Subcutaneous abdominal adipose tissue (tissue), 5 donors: ENCODE measurements at regions not wholly inside any gene's neighbourhood (a gene's known extent, or its start where the extent isn't known, plus 50 kb on each side); places are given as distances from the start of the nearest gene placed in this dataset.

Source experiments
- H3K27ac ChIP-seq: one replicate; pipeline ENCODE4 v1.7.0; 2013; ENCODE audit warnings: low read depth, mild to moderate bottlenecking, inconsistent platforms, low read length, moderate library complexity
- H3K27me3 ChIP-seq, 5 donors: one replicate each; pipeline ENCODE4 v1.7.0; 2013; ENCODE audit warnings: low read length in 5 of 5, inconsistent platforms in 1 of 5; ENCODE audit not compliant: control insufficient read depth in 5 of 5, insufficient read depth in 4 of 5
- H3K36me3 ChIP-seq, 5 donors: one replicate each; pipeline ENCODE4 v1.7.0; 2013; ENCODE audit warnings: low read length in 5 of 5; ENCODE audit not compliant: control insufficient read depth in 5 of 5, insufficient read depth in 5 of 5
- H3K4me1 ChIP-seq, 5 donors: one replicate each; pipeline ENCODE4 v1.7.0; 2013; ENCODE audit warnings: low read length in 5 of 5, mild to moderate bottlenecking in 3 of 5, moderate library complexity in 1 of 5; ENCODE audit not compliant: control insufficient read depth in 5 of 5, insufficient read depth in 5 of 5
- H3K4me3 ChIP-seq, 5 donors: one replicate each; pipeline ENCODE4 v1.7.0; 2013; ENCODE audit warnings: low read length in 5 of 5, low read depth in 1 of 5
- H3K9ac ChIP-seq, 5 donors: one replicate each; pipeline ENCODE4 v1.7.0; 2013; ENCODE audit warnings: low read length in 5 of 5, mild to moderate bottlenecking in 4 of 5, moderate library complexity in 3 of 5
- H3K9me3 ChIP-seq, 5 donors: one replicate each; pipeline ENCODE4 v1.7.0; 2013; ENCODE audit warnings: low read length in 5 of 5; ENCODE audit not compliant: control insufficient read depth in 5 of 5
- donor health status: healthy.
- donor health status: healthy.
- donor health status: healthy.
- donor health status: healthy.
- donor health status: healthy.

DNA sequence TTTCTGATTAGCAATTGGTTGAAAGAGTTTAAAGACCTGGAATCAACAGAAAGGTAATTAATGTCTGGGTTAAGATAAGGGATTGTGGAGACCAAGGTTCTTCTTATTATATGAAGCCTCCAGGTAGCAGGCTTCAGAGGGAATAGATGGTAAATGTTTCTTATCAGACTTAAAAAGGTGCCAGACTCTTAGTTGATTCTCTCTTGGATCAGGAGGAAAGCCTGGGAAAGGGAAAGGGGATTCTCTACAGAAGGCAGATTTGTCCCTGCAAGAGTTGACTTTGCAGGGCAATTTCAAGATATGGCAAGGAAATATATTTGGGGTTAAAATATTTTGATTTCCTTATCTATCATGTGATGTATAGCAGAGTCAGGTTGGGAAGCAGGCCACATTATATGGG, 153.1 kb upstream of the ARL4C start:
- H3K27me3 ChIP-seq, result peaks cover 0 to 3% (median 0%) of the 10 kb centered on the region in 5 donors
- no peaks in the 10 kb centered on the region for H3K36me3 ChIP-seq
- no peaks in the 10 kb centered on the region for H3K4me1 ChIP-seq
- peaks cover 0 to 3% (median 0%) of the 10 kb centered on the region in 5 donors for H3K9me3 ChIP-seq
- no peak overlapping the region for H3K27ac ChIP-seq
- H3K4me3 ChIP-seq, result no peak overlapping the region
- no peak overlapping the region for H3K9ac ChIP-seq

DNA sequence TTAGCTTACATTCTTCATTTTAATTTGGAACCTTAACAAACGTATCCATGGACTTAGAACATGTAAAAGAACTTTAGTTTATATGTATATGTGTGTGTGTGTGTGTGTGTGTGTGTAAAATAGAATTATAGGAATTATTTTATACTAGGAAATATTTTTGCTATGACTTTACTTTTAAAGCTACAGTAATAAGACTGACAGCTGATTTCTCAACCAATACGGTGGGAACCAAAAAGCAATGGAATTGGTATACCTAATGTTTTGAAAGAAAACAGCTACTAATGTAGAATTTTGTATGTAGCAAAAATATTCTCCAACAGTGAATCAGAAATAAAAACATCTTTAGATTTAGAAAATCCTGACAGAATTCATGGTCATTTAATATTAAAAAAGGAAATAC, 146.5 kb upstream of the ARL4C start:
- H3K27me3 ChIP-seq, result no peaks in the 10 kb centered on the region
- no peak overlapping the region for H3K9ac ChIP-seq
- H3K4me1 ChIP-seq, result no peaks in the 10 kb centered on the region
- peaks cover 2 to 20% (median 10%) of the 10 kb centered on the region in 5 donors for H3K9me3 ChIP-seq
- H3K4me3 ChIP-seq, result no peak overlapping the region
- no peaks in the 10 kb centered on the region for H3K36me3 ChIP-seq
- no peak overlapping the region for H3K27ac ChIP-seq

DNA sequence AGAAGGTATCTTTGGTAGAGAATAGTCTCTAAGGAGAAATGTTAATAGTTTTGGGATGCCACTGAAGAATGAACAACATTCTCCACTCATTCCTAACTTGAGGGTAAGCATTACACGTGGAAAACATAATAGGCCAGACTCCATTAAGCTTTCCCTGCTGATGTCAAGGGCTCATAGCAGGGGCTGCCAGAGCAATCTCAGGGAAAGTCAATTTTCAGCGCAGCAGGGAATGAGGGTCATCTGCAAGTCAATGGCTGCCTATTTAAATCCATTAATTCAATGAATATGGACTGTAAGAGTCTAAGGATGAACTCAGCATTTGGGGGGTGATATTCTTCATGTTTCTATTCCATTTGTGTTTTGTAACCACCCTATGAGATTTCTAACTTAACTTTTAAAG, 144.2 kb upstream of the ARL4C start:
- H3K9ac ChIP-seq, result no peak overlapping the region
- H3K4me1 ChIP-seq, result no peaks in the 10 kb centered on the region
- peaks cover 2 to 20% (median 10%) of the 10 kb centered on the region in 5 donors for H3K9me3 ChIP-seq

DNA sequence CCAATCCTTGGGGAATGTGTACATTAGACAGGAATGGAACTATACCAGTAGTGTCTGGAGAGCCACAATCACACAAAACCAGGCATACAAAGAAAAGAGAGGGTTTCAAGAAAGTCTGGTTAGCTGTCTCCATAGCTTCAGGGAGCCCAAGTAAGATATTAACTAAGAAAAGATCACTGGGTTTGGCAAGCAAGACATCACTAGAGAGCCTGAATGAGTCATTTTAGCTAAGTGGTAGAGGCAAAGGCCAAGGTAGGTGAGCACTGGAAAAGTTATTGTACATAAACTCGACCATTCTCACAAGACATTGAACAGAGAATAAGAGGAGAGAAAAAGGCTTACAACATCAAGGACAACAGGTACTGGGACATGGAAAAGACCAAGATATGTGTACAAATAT, 143.8 kb upstream of the ARL4C start:
- H3K4me3 ChIP-seq, result no peak overlapping the region
- no peaks in the 10 kb centered on the region for H3K36me3 ChIP-seq
- no peak overlapping the region for H3K27ac ChIP-seq
- H3K9me3 ChIP-seq, result peaks cover 2 to 20% (median 10%) of the 10 kb centered on the region in 5 donors
- no peaks in the 10 kb centered on the region for H3K27me3 ChIP-seq
- H3K4me1 ChIP-seq, result no peaks in the 10 kb centered on the region
- H3K9ac ChIP-seq, result no peak overlapping the region

More for the DNA sequence above, 144.2 kb upstream of the ARL4C start:
- Histone ChIP-seq H3K27me3 (no peaks in the 10 kb centered on the region), H3K4me3 (no peak overlapping the region), H3K36me3 (no peaks in the 10 kb centered on the region), H3K27ac (no peak overlapping the region)

DNA sequence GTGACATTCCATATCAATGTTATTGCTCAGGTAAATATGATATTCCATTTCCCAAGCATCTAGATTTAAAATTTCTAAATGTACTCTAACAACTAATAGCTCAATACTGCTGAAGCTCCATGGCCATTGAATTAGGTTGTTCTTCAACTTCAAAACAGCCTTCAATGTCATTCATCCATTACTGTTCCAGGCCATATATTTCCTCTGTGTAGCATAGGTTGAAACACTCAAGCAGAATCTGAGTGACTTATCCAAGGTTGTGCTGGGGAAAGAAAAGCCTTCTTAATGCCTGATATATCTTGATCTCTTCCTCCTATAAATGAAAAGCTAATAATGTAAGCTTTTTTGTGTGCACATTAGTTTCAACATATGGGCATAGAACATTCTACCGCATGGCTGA, 142.1 kb upstream of the ARL4C start:
- H3K27ac ChIP-seq, result no peak overlapping the region
- no peaks in the 10 kb centered on the region for H3K4me1 ChIP-seq
- H3K27me3 ChIP-seq, result no peaks in the 10 kb centered on the region
- no peaks in the 10 kb centered on the region for H3K36me3 ChIP-seq
- no peak overlapping the region for H3K9ac ChIP-seq
- no peak overlapping the region for H3K4me3 ChIP-seq
- H3K9me3 ChIP-seq, result peaks cover 2 to 10% (median 10%) of the 10 kb centered on the region in 5 donors

DNA sequence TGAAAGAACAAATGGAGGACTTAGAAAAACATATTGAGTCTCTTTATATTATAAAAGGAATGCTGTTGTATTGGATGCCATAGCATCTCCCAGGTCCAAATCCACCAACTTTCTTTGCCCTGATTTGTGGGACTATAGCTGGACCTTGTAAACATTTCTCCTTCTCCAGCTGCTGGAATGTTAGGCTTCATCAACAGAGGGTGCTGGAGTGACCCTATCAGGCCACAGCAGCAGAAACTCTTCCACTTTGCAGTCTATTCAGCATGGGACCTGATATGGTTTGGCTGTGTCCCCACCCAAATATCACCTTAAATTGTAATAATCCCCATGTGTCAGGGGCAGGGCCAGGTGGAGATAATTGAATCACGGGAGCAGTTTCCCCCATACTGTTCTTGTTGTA, 138.4 kb upstream of the ARL4C start:
- no peaks in the 10 kb centered on the region for H3K4me1 ChIP-seq
- H3K27ac ChIP-seq, result no peak overlapping the region
- H3K9ac ChIP-seq, result no peak overlapping the region
- no peaks in the 10 kb centered on the region for H3K9me3 ChIP-seq
- H3K27me3 ChIP-seq, result peaks cover 3 to 15% (median 6%) of the 10 kb centered on the region in 5 donors
- no peak overlapping the region for H3K4me3 ChIP-seq
- H3K36me3 ChIP-seq, result no peaks in the 10 kb centered on the region

DNA sequence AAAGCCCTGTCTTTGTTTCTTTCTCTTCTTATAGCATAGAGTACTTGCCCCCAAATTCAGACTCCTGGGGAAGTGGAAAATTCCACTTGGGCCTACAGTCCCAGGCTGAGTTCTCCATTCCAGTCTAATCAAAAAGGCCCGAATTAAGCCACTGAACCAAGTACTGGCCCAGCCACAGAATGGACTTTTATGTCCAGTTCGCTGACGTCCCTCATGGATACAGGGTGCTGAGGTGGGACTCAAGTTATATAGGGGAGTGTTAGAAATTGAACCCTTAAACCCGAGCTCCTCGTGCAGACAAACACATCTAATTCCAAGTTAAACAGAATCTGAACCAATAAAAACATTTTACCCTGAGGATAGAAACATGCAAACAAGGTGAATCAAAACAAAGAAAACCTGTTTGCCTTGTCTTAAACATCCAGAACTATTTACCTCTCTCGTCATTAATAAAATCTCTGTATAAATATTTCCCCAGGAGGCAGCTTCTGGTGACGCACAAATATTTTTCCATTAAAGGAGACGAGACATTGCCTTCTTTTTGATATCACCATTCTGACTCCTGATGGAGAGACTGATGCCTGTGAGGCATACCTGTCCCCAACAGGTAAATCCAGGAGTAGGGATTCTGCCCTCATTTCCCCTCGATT, 136.8 kb upstream of the ARL4C start:
- Histone ChIP-seq H3K27ac (no peak overlapping the region), H3K27me3 (peaks cover 3 to 15% (median 6%) of the 10 kb centered on the region in 5 donors), H3K9ac (no peak overlapping the region), H3K9me3 (no peaks in the 10 kb centered on the region), H3K36me3 (no peaks in the 10 kb centered on the region), H3K4me1 (no peaks in the 10 kb centered on the region), H3K4me3 (no peak overlapping the region)

DNA sequence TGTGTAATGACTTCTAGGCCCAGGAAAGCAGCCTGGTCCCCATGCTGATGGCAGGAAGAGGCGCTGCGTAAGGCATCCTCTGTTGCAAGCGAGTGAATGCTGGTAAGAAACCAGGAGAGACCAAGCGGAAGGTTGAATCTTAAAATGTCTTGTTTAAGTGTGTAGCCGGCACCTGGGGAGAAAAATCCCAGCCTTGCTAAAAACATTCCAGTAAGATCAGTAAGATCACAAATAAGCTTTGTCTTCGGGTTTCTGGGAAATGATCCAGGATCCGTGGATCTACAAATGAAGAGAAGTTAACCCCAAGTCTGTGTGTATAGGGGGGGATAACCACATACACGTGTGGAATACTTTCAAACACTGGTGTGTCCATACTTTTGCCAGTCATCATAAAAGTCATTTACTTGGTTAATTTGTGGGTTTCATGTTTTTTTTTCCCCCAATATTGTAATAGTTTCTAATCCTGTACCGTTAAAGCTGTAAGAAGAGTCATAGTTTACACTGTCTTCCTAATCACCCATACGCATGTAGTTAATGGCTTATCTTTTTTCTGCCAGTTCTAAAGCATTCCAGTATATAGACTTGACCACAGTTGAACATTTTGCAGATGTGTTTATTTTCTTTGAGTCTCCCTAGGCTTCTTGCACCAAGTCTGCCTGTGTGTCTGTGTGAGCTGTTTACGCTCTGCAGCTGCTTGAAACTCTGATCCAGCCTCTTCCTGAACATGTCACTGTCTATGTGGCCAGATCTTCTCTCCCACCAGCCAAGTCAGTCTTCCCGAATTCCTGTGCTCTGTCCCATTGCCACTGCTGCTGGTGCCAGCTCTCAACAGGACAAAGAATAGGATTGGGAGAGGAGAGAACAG, 135.9 kb upstream of the ARL4C start:
- Histone ChIP-seq H3K36me3 (no peaks in the 10 kb centered on the region), H3K4me3 (no peak overlapping the region), H3K9me3 (no peaks in the 10 kb centered on the region), H3K27me3 (peaks cover 3 to 15% (median 7%) of the 10 kb centered on the region in 5 donors), H3K27ac (no peak overlapping the region), H3K9ac (no peak overlapping the region), H3K4me1 (no peaks in the 10 kb centered on the region)

DNA sequence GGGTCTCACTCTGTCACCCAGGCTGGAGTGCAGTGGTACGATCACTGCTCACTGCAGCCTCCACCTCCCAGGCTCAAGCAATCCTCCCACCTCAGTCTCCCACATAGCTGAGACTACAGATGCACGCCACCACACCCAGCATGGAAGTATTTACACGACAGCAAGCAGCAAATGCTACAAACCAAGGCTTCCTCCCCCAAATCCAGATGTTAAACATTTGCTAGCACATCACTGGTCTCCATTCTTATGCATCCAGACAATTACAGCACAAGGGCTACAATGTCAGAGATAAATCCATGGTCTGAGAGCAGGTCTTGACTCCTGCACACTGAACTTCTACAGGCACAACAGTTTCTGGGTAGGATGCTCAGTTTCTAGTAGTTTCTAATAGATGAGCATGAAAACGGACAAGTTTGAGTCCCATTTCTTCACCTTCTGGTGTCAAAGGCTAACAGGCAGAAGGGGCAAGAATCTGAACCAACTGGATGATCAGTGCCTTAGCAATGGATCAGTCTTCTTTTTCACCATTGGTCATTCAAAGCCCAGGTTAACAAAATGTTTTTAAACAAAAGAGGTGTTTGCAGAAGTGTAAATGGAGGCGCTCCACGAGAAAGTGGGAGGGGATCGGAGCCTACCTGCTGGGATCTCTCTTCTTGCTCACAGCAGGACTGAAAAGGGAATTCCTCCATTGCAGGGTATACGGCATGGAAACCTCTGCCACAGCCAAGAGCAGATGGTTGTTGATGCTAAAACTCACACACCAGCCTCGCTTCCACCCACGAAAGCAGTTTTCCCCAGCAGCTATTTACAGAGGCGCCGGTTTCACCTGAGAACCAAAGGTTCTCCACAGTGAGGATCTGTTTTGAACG, 135.0 kb upstream of the ARL4C start:
- peaks cover 3 to 15% (median 8%) of the 10 kb centered on the region in 5 donors for H3K27me3 ChIP-seq
- H3K4me3 ChIP-seq, result no peak overlapping the region
- H3K9ac ChIP-seq, result no peak overlapping the region
- H3K36me3 ChIP-seq, result no peaks in the 10 kb centered on the region
- H3K4me1 ChIP-seq, result no peaks in the 10 kb centered on the region
- no peaks in the 10 kb centered on the region for H3K9me3 ChIP-seq
- H3K27ac ChIP-seq, result no peak overlapping the region
